ENCODE measurements at regions not wholly inside any gene's neighbourhood (a gene's known extent, or its start where the extent isn't known, plus 50 kb on each side); places are given as distances from the start of the nearest gene placed in this dataset.

GRCh38 chr6:165985806-165986299, 181.8 kb downstream of the TBXT start:
- no peak for DNase-seq (ENCODE audit: low read depth)

- DNase-seq (ENCODE audit: low read depth) = no peak
Measured at GRCh38 chr6:165985281-165985805, 182.3 kb downstream of the TBXT start.

GRCh38 chr6:165984729-165985275, 182.8 kb downstream of the TBXT start:
- DNase-seq (ENCODE audit: low read depth) = no peak

GRCh38 chr6:165983112-165984072, 184.3 kb downstream of the TBXT start:
- DNase-seq (ENCODE audit: low read depth) = no peak

- DNase-seq (ENCODE audit: low read depth) = no peak
Measured at GRCh38 chr6:165978476-165978875, 189.2 kb downstream of the TBXT start.

- DNase-seq (ENCODE audit: low read depth) = no peak
Measured at GRCh38 chr6:165976684-165977083, 191.0 kb downstream of the TBXT start.

DNA sequence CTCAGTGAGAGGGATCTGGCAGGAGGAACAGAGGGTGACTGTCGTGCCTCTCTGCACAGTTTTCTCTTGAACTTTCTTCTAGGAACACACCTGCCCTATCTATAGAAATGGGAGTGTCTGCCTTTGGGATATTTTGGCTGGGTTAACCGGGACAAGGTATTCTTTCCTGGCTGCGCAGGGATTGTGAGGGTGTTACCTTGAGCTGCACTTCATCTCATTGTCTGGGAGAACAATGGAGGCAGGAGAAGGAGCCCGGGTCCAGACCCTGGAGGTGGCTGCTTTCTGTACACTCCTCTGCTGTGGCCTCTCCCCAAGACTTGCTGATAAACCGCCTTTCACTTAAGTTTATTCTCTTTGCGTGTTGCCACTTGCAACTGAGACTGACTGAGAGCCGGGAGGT, 192.8 kb downstream of the TBXT start:
- DNase-seq (ENCODE audit: low read depth) = no peak

GRCh38 chr6:165973473-165973872, 194.2 kb downstream of the TBXT start:
- DNase-seq (ENCODE audit: low read depth) = no peak

- DNase-seq (ENCODE audit: low read depth) = no peak
Measured at GRCh38 chr6:165972139-165972802, 195.4 kb downstream of the TBXT start.

DNA sequence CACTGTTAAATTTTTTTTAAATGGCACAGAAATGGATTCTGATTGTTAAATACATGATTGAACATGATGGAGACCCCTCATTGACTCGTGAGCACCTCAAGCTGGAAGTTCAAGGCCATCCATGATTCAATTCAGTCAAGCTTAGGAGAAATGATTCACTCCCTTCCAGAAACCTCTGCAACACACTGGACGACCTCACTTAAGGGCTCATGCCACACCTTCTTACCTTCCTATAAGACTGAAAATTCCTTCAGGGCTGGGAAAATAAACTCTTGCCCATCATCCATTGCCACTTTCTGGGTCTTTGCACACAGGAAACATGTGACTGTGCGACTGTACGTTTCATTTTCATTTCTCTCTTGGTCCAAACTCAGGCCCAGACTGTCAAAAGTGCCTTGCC, 196.4 kb downstream of the TBXT start:
- DNase-seq (ENCODE audit: low read depth) = no peak

DNA sequence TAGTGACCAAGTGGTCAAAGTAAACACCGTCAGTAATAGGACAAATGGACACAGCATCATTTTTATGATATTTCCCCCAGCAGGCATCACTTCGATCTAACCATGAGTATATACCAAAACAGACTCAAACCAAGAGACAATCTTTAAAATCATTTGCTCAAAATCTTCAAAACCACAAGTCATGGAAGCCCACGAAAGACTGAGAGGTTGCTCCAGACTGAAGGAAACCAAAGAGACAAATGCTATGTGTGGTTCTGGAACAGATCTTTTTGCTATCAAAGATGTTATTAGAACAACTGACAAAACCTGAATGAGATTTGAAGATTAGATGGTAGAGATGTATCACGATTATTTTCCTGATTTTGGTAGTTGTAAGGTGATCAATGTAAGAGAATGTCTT, 197.7 kb downstream of the TBXT start:
- no peak for DNase-seq (ENCODE audit: low read depth)

DNA sequence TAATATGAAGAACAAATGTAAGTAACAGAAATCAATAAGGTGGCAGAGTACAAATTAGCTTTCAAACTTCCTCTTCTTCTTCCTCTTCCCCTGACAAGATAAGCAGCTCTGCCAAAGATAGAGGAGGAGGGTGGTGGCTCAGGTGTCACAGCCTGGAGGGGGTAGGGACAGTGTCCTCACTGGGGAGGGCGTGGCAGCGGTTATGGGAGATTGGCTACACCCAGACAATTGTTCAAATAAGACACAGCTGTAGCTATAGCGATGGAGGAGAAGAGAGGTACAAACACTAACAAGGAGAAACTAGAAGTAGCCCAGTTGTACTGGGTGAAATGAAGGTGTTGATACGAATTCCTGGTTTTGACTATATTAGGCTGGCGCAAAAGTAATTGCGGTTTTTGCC, 198.5 kb downstream of the TBXT start:
- DNase-seq (ENCODE audit: low read depth) = no peak

DNA sequence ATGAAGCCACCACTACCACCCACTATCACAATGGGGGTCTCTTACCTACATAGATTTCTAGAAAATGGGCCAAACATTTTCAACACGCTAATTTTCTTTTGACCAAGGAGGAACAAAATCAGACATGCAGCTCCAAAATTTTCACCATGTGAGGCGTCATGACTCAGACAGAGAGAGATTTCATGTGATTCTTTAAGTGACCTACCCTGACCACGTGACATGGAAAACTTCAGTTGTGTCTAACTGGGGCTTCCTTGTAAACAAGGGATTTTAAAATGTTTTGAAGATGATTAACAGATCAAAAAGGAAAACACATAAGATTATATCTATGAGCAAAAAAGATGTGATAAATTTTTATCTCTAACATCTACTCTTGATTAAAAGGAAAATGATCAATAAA, 199.2 kb downstream of the TBXT start:
- no peak for DNase-seq (ENCODE audit: low read depth)

DNA sequence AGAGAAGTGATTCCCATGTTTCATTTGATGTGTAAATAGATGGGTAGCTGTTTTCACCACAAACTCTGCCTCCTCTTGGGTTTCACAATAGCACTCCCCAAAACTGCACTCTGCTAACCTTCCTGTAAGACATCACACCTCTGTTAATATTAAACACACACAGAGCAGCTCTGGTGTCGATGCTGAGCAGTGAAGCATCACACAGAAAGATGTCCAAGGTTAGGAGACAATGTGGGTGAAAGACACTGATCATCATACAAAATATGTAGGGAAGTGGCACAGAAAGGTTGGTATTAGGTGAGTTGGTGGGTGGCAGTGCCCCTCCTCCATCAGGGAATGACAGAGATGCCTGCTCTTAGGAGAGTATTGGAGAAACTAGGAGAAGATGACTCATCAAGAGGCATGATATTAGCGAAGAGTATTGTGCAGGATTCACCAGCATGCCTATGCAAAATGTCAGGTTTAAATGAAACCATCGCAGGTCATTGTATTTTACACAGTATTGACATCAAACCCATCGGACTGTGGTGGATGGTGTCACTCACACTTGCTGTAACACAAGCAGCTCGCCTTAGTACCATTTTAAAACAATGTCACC, 199.7 kb downstream of the TBXT start:
- DNase-seq (ENCODE audit: low read depth) = no peak

DNA sequence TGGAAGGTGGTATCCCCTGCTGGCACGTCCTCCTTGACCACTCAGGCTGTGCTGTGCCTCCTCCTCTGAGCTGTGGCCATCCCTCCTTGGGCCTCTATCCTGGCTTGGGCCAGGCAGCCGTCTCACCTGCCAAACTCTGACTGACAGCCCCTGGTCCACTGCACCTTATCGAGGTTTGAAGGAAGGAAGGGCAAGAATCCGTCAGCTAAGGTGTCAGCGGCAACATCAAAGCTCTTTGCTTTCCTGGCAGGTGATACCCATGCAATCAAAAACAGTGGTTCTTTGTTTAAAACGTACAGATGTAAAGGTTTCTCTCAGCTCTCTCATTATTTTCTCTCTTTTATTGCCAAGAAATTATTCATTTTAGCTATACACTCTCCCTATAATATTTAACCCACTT, 203.9 kb downstream of the TBXT start:
- no peak for DNase-seq (ENCODE audit: low read depth)

DNA sequence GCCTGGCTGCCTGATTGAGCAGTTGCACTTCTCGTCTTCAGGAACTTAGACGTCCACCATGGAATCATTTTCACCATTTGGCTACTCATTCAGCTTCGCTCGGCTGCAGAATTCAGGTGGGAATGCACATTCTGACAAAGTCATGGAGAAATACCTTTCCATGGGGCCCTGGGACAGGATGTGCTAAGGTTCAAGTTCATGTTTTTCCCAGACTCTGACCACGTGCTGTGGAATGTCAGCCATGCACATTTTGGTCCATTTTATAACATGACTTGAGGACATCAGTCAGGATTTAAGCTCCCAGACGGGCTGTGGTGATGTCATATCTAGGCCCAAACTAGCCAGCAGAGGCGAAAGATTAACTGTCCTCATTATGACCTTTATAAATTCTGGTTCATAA, 205.3 kb downstream of the TBXT start:
- no peak for DNase-seq (ENCODE audit: low read depth)

GRCh38 chr6:165961233-165961632, 206.4 kb downstream of the TBXT start:
- DNase-seq (ENCODE audit: low read depth) = no peak

DNA sequence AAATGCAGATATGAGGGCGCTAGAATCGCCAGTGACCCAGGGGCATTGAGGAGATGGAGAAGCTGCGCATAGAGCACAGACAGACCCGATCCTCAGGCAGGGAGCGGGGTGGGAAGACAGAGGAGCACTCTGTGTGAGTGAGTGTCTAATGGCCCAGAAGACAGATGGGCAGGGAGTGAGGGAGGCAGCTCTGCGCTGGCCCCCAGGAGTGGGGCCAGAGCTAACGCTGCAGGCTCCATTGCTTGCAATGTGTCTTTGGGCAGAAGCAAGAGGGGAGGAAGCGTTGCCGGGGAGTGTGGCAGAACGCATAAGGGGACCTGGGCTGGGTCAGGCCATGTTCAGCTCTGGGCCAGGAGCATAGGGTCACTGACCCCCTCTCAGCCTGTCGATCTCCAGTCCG, 207.0 kb downstream of the TBXT start:
- DNase-seq (ENCODE audit: low read depth) = no peak

DNA sequence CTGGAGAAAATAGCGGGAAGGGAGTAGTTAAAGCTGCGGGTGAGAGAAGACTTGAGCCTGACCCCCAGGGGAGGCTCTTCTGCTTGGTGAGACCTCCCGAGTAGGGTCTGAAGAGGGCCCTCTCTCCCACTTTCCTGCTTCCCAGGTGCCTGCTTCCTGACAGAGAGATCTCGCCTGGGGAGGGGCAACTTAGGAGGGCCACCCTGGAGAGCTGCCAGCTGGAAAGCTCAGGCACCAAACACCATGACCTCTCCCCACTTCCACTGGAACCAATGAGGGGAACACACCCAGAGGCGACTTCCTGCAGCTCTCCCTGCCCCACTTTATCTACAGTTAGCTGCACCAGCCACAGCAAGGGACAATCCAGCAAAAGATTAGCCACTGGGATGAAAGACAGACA, 208.0 kb downstream of the TBXT start:
- no peak for DNase-seq (ENCODE audit: low read depth)

DNA sequence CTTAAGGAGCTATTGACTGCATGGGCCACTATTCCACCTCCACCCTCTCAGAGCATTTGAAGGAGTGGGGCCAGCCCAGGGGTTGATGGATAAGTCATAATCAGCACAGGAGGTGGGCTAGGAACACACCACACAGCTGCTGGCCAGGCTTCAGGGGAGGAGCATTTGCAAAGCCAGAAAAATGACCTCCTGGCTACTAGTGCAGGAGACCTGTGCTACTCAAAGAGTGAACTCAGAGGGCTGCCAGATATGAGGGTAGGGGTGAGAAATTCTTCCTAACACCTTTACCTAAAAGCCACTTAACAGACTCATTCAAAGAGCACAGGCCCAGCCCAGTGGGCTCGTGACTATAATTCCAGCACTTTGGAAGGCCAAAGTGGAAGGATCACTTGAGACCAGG, 210.8 kb downstream of the TBXT start:
- DNase-seq (ENCODE audit: low read depth) = no peak

DNA sequence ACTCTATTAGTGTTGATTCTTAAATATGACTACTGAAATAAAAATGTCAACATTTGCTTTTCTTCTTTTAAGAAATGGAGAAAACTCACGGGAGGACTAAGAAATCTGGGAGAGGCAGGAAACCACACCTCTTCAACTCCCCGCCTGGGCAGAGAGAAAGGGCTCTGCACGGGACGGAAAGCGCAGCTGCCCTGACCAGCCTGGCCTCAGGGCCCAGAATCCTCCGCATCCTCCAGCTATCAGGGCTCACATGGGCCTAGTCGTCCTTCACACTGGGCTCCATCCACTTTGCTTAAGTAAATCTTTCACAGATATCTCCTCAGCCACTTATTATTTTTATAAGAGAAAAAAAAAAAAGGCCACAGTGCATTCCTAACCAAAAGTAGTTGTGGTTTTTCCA, 215.1 kb downstream of the TBXT start:
- DNase-seq (ENCODE audit: low read depth) = no peak

DNA sequence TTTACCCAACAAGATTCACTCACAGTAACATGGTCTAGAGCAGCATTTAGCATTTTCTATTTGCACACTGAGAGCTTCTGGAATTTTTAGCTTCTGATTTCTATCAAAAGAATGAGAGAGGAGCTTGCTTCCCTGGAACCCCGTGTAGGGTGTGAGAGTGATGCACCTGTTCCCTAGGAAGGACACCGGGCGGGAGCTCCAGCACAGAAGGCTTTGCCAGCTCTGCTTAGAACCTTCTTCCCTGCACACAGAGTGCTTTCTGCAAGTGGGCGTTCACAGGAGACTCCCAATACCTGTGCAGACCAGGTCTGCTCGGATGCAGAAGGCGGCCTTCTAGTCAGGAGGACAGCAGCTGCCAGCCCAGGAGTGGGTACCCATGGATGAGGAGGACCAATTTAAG, 217.3 kb downstream of the TBXT start:
- DNase-seq (ENCODE audit: low read depth) = no peak

Measured in non-pigmented ciliary epithelial cell (primary cell).